ENCODE measurements at regions not wholly inside any gene's neighbourhood (a gene's known extent, or its start where the extent isn't known, plus 50 kb on each side); places are given as distances from the start of the nearest gene placed in this dataset.

GRCh38 chr5:173452119-173452905 is 124.1 kb upstream of the STC2 start:
- Mint-ChIP-seq H3K4me3 (ENCODE audit: unreplicated experiment) (no peak overlapping the region), H3K4me1 (ENCODE audit: unreplicated experiment) (peaks cover 64% of the 10 kb centered on the region), H3K27me3 (ENCODE audit: unreplicated experiment) (no peaks in the 10 kb centered on the region), H3K27ac (ENCODE audit: unreplicated experiment) (peak overlapping the region; percentile 97), H3K36me3 (ENCODE audit: unreplicated experiment) (no peaks in the 10 kb centered on the region), H3K9me3 (ENCODE audit: unreplicated experiment) (peaks cover 3% of the 10 kb centered on the region)
- DNase-seq (ENCODE audit: extremely low spot score, unreplicated experiment), result no peak
- TF ChIP-seq CTCF (IDR thresholded peaks at IDR 0.05), result no peak

GRCh38 chr5:173451651-173452050 is 123.4 kb upstream of the STC2 start:
- Mint-ChIP-seq H3K4me3 (ENCODE audit: unreplicated experiment) (no peak overlapping the region), H3K27ac (ENCODE audit: unreplicated experiment) (peak overlapping the region; percentile 97), H3K27me3 (ENCODE audit: unreplicated experiment) (no peaks in the 10 kb centered on the region), H3K4me1 (ENCODE audit: unreplicated experiment) (peaks cover 57% of the 10 kb centered on the region), H3K9me3 (ENCODE audit: unreplicated experiment) (peaks cover 3% of the 10 kb centered on the region), H3K36me3 (ENCODE audit: unreplicated experiment) (no peaks in the 10 kb centered on the region)
- DNase-seq (ENCODE audit: extremely low spot score, unreplicated experiment), result no peak
- no peak for TF ChIP-seq CTCF (IDR thresholded peaks at IDR 0.05)

- DNase-seq (ENCODE audit: extremely low spot score, unreplicated experiment), result no peak
- peaks cover 3% of the 10 kb centered on the region for H3K9me3 Mint-ChIP-seq (ENCODE audit: unreplicated experiment)
- H3K4me1 Mint-ChIP-seq (ENCODE audit: unreplicated experiment), result peaks cover 51% of the 10 kb centered on the region
- peak; percentile 43 for TF ChIP-seq CTCF (IDR thresholded peaks at IDR 0.05)
- peak overlapping the region; percentile 50 for H3K27ac Mint-ChIP-seq (ENCODE audit: unreplicated experiment)
- H3K36me3 Mint-ChIP-seq (ENCODE audit: unreplicated experiment), result no peaks in the 10 kb centered on the region
- no peaks in the 10 kb centered on the region for H3K27me3 Mint-ChIP-seq (ENCODE audit: unreplicated experiment)
- no peak overlapping the region for H3K4me3 Mint-ChIP-seq (ENCODE audit: unreplicated experiment)
Measured at GRCh38 chr5:173451031-173451430, 122.8 kb upstream of the STC2 start.

- no peaks in the 10 kb centered on the region for H3K27me3 Mint-ChIP-seq (ENCODE audit: unreplicated experiment)
- DNase-seq (ENCODE audit: extremely low spot score, unreplicated experiment), result no peak
- peaks cover 42% of the 10 kb centered on the region for H3K4me1 Mint-ChIP-seq (ENCODE audit: unreplicated experiment)
Measured at GRCh38 chr5:173450188-173450587, 122.0 kb upstream of the STC2 start.

More at GRCh38 chr5:173450188-173450587, 122.0 kb upstream of the STC2 start:
- H3K9me3 Mint-ChIP-seq (ENCODE audit: unreplicated experiment), result peaks cover 3% of the 10 kb centered on the region
- H3K27ac Mint-ChIP-seq (ENCODE audit: unreplicated experiment), result no peak overlapping the region
- H3K4me3 Mint-ChIP-seq (ENCODE audit: unreplicated experiment), result no peak overlapping the region
- no peaks in the 10 kb centered on the region for H3K36me3 Mint-ChIP-seq (ENCODE audit: unreplicated experiment)
- TF ChIP-seq CTCF (IDR thresholded peaks at IDR 0.05), result no peak
